ENCODE measurements at regions not wholly inside any gene's neighbourhood (a gene's known extent, or its start where the extent isn't known, plus 50 kb on each side); places are given as distances from the start of the nearest gene placed in this dataset.
A peak's percentile ranks its signal among the peaks of the same experiment; 100 is the strongest.

DNA sequence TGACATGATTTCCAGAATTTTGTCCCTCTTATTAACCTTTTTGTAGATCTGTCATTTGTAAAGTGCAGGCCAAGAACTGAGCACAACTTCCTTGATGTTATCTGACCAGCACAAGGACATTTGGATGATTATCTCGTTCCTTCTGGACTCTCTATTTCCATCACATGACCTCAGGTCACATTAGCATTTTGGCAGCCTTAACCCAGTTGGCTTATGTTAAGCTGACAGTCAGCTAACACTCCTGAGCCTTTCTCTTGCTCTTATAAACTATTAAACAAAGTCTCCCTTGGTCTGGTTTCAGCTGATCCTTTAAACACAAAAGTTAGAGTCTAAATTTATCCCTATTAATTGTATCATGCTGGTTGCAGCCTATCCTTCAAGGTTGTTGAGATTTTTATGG, 167.2 kb upstream of the RBBP8 start:
- Mint-ChIP-seq H3K27me3 (ENCODE audit: low read depth in 3 of 3) (peaks cover 1 to 2% (median 2%) of the 10 kb centered on the region in 3 donors), H3K4me3 (no peak overlapping the region), H3K9me3 (peaks cover 0 to 6% (median 3%) of the 10 kb centered on the region in 7 donors), H3K4me1 (no peaks in the 10 kb centered on the region), H3K27ac (peak overlapping the region in 1 of 7 donors; percentile 39), H3K36me3 (no peaks in the 10 kb centered on the region)
- DNase-seq, result no peak
- TF ChIP-seq, protein P1, sequence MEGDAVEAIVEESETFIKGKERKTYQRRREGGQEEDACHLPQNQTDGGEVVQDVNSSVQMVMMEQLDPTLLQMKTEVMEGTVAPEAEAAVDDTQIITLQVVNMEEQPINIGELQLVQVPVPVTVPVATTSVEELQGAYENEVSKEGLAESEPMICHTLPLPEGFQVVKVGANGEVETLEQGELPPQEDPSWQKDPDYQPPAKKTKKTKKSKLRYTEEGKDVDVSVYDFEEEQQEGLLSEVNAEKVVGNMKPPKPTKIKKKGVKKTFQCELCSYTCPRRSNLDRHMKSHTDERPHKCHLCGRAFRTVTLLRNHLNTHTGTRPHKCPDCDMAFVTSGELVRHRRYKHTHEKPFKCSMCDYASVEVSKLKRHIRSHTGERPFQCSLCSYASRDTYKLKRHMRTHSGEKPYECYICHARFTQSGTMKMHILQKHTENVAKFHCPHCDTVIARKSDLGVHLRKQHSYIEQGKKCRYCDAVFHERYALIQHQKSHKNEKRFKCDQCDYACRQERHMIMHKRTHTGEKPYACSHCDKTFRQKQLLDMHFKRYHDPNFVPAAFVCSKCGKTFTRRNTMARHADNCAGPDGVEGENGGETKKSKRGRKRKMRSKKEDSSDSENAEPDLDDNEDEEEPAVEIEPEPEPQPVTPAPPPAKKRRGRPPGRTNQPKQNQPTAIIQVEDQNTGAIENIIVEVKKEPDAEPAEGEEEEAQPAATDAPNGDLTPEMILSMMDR (IDR thresholded peaks at IDR 0.05), result no peak
- Histone ChIP-seq H3K4me2 (replicated peaks; ENCODE audit: extremely low read depth, low read length, poor library complexity, severe bottlenecking) (no peak overlapping the region), H3K4me3 (replicated peaks in 1 of 3; ENCODE audit: low read depth in 2 of 3, low read length in 3 of 3) (no peak overlapping the region), H3K9me3 (replicated peaks in 1 of 2; ENCODE audit: control insufficient read depth in 1 of 2, insufficient read depth in 1 of 2, low read length in 2 of 2) (no peaks in the 10 kb centered on the region), H2AFZ (ENCODE audit: insufficient read depth, low read depth, low read length, poor library complexity, severe bottlenecking) (no peak overlapping the region), H3K36me3 (replicated peaks in 1 of 2; ENCODE audit: control insufficient read depth in 1 of 2, insufficient read depth in 2 of 2, low read length in 2 of 2) (no peaks in the 10 kb centered on the region), H3K27ac (ENCODE audit: low read depth in 1 of 2, low read length in 2 of 2) (no peak overlapping the region), H3K27me3 (ENCODE audit: control insufficient read depth in 2 of 2, insufficient read depth in 2 of 2, low read length in 2 of 2) (no peaks in the 10 kb centered on the region), H4K20me1 (ENCODE audit: insufficient read depth, low read length) (no peaks in the 10 kb centered on the region), H3K79me2 (ENCODE audit: insufficient read depth, low read length) (no peaks in the 10 kb centered on the region), H3K9ac (ENCODE audit: insufficient read depth, low read length, poor library complexity, severe bottlenecking) (no peak overlapping the region), H3K4me1 (ENCODE audit: control insufficient read depth in 1 of 2, insufficient read depth in 2 of 2, low read length in 2 of 2) (no peaks in the 10 kb centered on the region)
- WGBS (ENCODE audit: insufficient coverage), result 80% methylated on average over 1 of the region's 1 CpG
- intact Hi-C loops (cut with micrococcal nuclease), result no loop called here

DNA sequence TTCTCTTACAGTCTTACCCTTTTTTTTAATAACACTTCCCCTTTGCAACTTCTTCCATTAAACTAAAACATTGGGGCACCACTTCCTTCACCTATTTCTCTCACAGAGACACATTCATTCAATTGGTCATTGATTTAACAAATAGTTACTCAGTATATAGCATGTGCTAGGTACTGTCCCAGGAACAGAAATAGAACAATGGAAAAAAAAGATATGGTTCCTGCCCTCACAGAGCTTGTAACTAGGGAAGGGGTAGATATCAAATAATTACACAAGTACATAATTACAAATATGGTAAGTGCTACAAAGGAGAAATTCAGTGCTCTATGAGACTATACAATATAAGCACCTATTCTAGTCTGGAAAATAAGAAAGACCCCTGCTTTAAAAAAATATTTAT, 165.5 kb upstream of the RBBP8 start:
- peaks cover 0 to 2% (median 0%) of the 10 kb centered on the region in 3 donors for H3K27me3 Mint-ChIP-seq (ENCODE audit: low read depth in 3 of 3)
- Histone ChIP-seq H3K79me2 (ENCODE audit: insufficient read depth, low read length) (no peaks in the 10 kb centered on the region), H3K27ac (ENCODE audit: low read depth in 1 of 2, low read length in 2 of 2) (no peak overlapping the region), H3K4me1 (ENCODE audit: control insufficient read depth in 1 of 2, insufficient read depth in 2 of 2, low read length in 2 of 2) (no peaks in the 10 kb centered on the region), H3K4me3 (replicated peaks in 1 of 3; ENCODE audit: low read depth in 2 of 3, low read length in 3 of 3) (no peak overlapping the region), H3K9me3 (replicated peaks in 1 of 2; ENCODE audit: control insufficient read depth in 1 of 2, insufficient read depth in 1 of 2, low read length in 2 of 2) (no peaks in the 10 kb centered on the region), H4K20me1 (ENCODE audit: insufficient read depth, low read length) (no peaks in the 10 kb centered on the region), H3K27me3 (ENCODE audit: control insufficient read depth in 2 of 2, insufficient read depth in 2 of 2, low read length in 2 of 2) (no peaks in the 10 kb centered on the region), H3K36me3 (replicated peaks in 1 of 2; ENCODE audit: control insufficient read depth in 1 of 2, insufficient read depth in 2 of 2, low read length in 2 of 2) (no peaks in the 10 kb centered on the region), H3K4me2 (replicated peaks; ENCODE audit: extremely low read depth, low read length, poor library complexity, severe bottlenecking) (no peak overlapping the region), H2AFZ (ENCODE audit: insufficient read depth, low read depth, low read length, poor library complexity, severe bottlenecking) (no peak overlapping the region), H3K9ac (ENCODE audit: insufficient read depth, low read length, poor library complexity, severe bottlenecking) (no peak overlapping the region)
- H3K27ac Mint-ChIP-seq, result no peak overlapping the region
- DNase-seq, result no peak
- no peaks in the 10 kb centered on the region for H3K36me3 Mint-ChIP-seq
- peaks cover 0 to 11% (median 5%) of the 10 kb centered on the region in 7 donors for H3K9me3 Mint-ChIP-seq
- H3K4me1 Mint-ChIP-seq, result no peaks in the 10 kb centered on the region
- TF ChIP-seq, protein P1 (IDR thresholded peaks at IDR 0.05), result no peak
- intact Hi-C loops (cut with micrococcal nuclease), result no loop called here
- no peak overlapping the region for H3K4me3 Mint-ChIP-seq

Measured in CD14-positive monocyte (primary cell).